ENCODE measurements at regions not wholly inside any gene's neighbourhood (a gene's known extent, or its start where the extent isn't known, plus 50 kb on each side); places are given as distances from the start of the nearest gene placed in this dataset.

- Histone ChIP-seq H3K4me1 (no peaks in the 10 kb centered on the region), H3K27ac (no peak overlapping the region), H3K4me3 (no peak overlapping the region), H3K27me3 (no peaks in the 10 kb centered on the region), H3K9me3 (no peaks in the 10 kb centered on the region), H3K36me3 (replicated peaks in 1 of 2; ENCODE audit: insufficient read depth in 1 of 2, low read depth in 2 of 2) (no peaks in the 10 kb centered on the region)
- TF ChIP-seq, protein P1, sequence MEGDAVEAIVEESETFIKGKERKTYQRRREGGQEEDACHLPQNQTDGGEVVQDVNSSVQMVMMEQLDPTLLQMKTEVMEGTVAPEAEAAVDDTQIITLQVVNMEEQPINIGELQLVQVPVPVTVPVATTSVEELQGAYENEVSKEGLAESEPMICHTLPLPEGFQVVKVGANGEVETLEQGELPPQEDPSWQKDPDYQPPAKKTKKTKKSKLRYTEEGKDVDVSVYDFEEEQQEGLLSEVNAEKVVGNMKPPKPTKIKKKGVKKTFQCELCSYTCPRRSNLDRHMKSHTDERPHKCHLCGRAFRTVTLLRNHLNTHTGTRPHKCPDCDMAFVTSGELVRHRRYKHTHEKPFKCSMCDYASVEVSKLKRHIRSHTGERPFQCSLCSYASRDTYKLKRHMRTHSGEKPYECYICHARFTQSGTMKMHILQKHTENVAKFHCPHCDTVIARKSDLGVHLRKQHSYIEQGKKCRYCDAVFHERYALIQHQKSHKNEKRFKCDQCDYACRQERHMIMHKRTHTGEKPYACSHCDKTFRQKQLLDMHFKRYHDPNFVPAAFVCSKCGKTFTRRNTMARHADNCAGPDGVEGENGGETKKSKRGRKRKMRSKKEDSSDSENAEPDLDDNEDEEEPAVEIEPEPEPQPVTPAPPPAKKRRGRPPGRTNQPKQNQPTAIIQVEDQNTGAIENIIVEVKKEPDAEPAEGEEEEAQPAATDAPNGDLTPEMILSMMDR (IDR thresholded peaks at IDR 0.05): no peak
- TF ChIP-seq POLR2A (IDR thresholded peaks at IDR 0.05): no peak
- DNase-seq (no peak), ATAC-seq (no peak)
- WGBS, 2 donors: 68 to 76% methylated on average over 2 of the region's 2 CpGs
- intact Hi-C loops (cut with DNase I): no loop called here
Observed at GRCh38 chr2:157036726-157037125, 220.8 kb upstream of the GALNT5 start.

GRCh38 chr2:157043786-157044185, 213.7 kb upstream of the GALNT5 start:
- 68% methylated on average over 1 of the region's 1 CpG for WGBS, 2 donors
- Histone ChIP-seq H3K4me1 (no peaks in the 10 kb centered on the region), H3K9me3 (no peaks in the 10 kb centered on the region), H3K4me3 (no peak overlapping the region), H3K27ac (no peak overlapping the region), H3K27me3 (no peaks in the 10 kb centered on the region), H3K36me3 (replicated peaks in 1 of 2; ENCODE audit: insufficient read depth in 1 of 2, low read depth in 2 of 2) (no peaks in the 10 kb centered on the region)
- ATAC-seq (no peak), DNase-seq (no peak)
- TF ChIP-seq, protein P1 (IDR thresholded peaks at IDR 0.05): no peak
- TF ChIP-seq POLR2A (IDR thresholded peaks at IDR 0.05): no peak
- intact Hi-C loops (cut with DNase I): no loop called here

DNA sequence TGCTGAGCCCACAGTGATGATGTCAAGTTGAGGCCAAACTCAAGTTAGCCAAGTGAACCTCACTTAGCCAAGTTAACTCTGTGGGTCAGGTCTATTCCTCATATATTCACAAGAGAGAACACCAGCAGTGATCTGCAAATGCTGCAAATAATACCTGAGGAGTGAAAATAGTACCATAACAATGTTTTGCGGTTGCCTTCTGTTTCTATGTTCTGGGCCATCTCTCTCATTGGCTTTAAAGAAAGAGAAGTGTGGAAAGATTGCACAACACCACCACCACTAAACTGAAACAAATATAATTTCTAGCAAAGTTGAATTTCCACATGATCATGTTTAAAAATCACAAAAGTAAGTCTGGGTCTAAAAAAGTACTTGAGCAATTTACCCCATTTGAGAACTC, 211.1 kb upstream of the GALNT5 start:
- TF ChIP-seq, protein P1 (IDR thresholded peaks at IDR 0.05): no peak
- TF ChIP-seq POLR2A (IDR thresholded peaks at IDR 0.05): no peak
- intact Hi-C loops (cut with DNase I): no loop called here
- no peaks in the 10 kb centered on the region for H3K9me3 ChIP-seq
- no peaks in the 10 kb centered on the region for H3K27me3 ChIP-seq
- DNase-seq (no peak), ATAC-seq (no peak)
- H3K36me3 ChIP-seq (replicated peaks in 1 of 2; ENCODE audit: insufficient read depth in 1 of 2, low read depth in 2 of 2): no peaks in the 10 kb centered on the region
- H3K4me1 ChIP-seq: no peaks in the 10 kb centered on the region
- H3K4me3 ChIP-seq: no peak overlapping the region
- WGBS, 2 donors: 77 to 85% methylated on average over 1 of the region's 1 CpG
- H3K27ac ChIP-seq: no peak overlapping the region

- Histone ChIP-seq H3K36me3 (replicated peaks in 1 of 2; ENCODE audit: insufficient read depth in 1 of 2, low read depth in 2 of 2) (no peaks in the 10 kb centered on the region), H3K27me3 (no peaks in the 10 kb centered on the region), H3K27ac (no peak overlapping the region), H3K4me3 (no peak overlapping the region), H3K4me1 (no peaks in the 10 kb centered on the region), H3K9me3 (no peaks in the 10 kb centered on the region)
- ATAC-seq (peak; percentile 33), DNase-seq (peak in 1 of 4 donors; percentile 11)
- intact Hi-C loops (cut with DNase I): no loop called here
- TF ChIP-seq POLR2A (IDR thresholded peaks at IDR 0.05): no peak
- TF ChIP-seq, protein P1 (IDR thresholded peaks at IDR 0.05): no peak
- 52 to 58% methylated on average over 5 of the region's 5 CpGs for WGBS, 2 donors
Observed at GRCh38 chr2:157052685-157053224, 204.8 kb upstream of the GALNT5 start.

DNA sequence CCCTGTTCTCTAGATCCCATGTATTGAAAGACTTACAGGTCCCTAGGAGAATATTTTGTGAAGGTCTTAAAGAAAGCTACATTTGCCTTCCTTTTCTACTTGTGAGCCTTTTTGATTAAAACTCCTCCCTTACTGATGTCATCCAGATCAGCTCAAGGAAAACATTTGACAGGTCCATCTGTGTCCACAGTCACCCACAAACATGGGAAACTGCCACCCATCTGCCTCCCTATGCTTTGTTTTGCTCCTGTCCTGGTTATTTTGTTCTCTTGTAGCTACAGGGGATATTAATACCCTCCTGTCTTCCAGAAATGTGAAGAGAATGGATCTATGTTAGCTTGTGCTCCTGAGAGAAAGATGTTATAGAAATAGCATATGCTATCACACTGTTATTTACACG, 203.6 kb upstream of the GALNT5 start:
- Histone ChIP-seq H3K27ac (no peak overlapping the region), H3K4me3 (no peak overlapping the region), H3K36me3 (replicated peaks in 1 of 2; ENCODE audit: insufficient read depth in 1 of 2, low read depth in 2 of 2) (no peaks in the 10 kb centered on the region), H3K27me3 (no peaks in the 10 kb centered on the region), H3K9me3 (no peaks in the 10 kb centered on the region), H3K4me1 (no peaks in the 10 kb centered on the region)
- 78 to 94% methylated on average over 1 of the region's 1 CpG for WGBS, 2 donors
- TF ChIP-seq, protein P1 (IDR thresholded peaks at IDR 0.05): no peak
- TF ChIP-seq POLR2A (IDR thresholded peaks at IDR 0.05): no peak
- ATAC-seq: no peak
- intact Hi-C loops (cut with DNase I): no loop called here
- no peak for DNase-seq
